GM12878 (cell line): ENCODE measurements at regions not wholly inside any gene's neighbourhood (a gene's known extent, or its start where the extent isn't known, plus 50 kb on each side); places are given as distances from the start of the nearest gene placed in this dataset.

Source experiments
- ATAC-seq: fragments of 200-7000 bp; cut with Tn5 transposase; 3 replicates; pipeline ENCODE4 v1.9.1; 2020; ENCODE audit warnings: mild to moderate bottlenecking, moderate library complexity
- BruUV-seq: library from RNA; stranded (reverse); fragments of 400-500 nt; replicated peaks from 2 replicates; lab custom pipeline; 2021; lab: Mats Ljungman, UMichigan
- CTCF ChIA-PET: fragments of 300-600 bp; sonication (Branson Sonifier 250); formaldehyde crosslinking; extraction: SDS; loops from one replicate; lab custom pipeline; 2021; ENCODE audit warnings: inconsistent platforms; lab: Yijun Ruan, JAX
- POLR2A ChIA-PET: fragments of 350-600 bp; formaldehyde crosslinking; extraction: SDS; loops from one replicate; lab custom pipeline; 2021; ENCODE audit warnings: inconsistent platforms; lab: Charles Lee
- RAD21 ChIA-PET: fragments of 300-600 bp; sonication (Branson Sonifier 250); formaldehyde crosslinking; loops from one replicate; lab custom pipeline; 2023; ENCODE audit warnings: antibody characterized with exemption; ENCODE audit not compliant: unreplicated experiment; lab: Charles Lee
- SMC1A ChIA-PET: fragments of 300-600 bp; sonication (Branson Sonifier 250); formaldehyde crosslinking; loops from one replicate; lab custom pipeline; 2023; ENCODE audit not compliant: unreplicated experiment, uncharacterized antibody; lab: Charles Lee
- DNase-seq: peaks from one replicate; pipeline ENCODE4 v3.0.0-alpha.2; 2011; ENCODE audit warnings: low read depth, low spot score
- FAIRE-seq: peaks from 3 replicates; lab custom pipeline; 2011; peaks lifted over from hg19 to GRCh38; lab: Jason Lieb, UNC
- H2AFZ ChIP-seq: 2 replicates; pipeline ENCODE4 v1.6.0; 2011; ENCODE audit warnings: low read depth, low read length, control low read depth; ENCODE audit not compliant: control insufficient read depth
- H3K27ac ChIP-seq: 2 replicates; pipeline ENCODE4 v1.5.1; 2011; ENCODE audit warnings: control low read depth; ENCODE audit not compliant: control insufficient read depth, insufficient read depth
- H3K27me3 ChIP-seq, 2 experiments: replicated peaks in 1 of 2; 2 replicates each; pipeline versions ENCODE4 v1.6.0 to v1.6.1; 2011; ENCODE audit warnings: low read length in 1 of 2; ENCODE audit not compliant: control insufficient read depth in 2 of 2, insufficient read depth in 2 of 2
- H3K36me3 ChIP-seq, 2 experiments: 2 replicates each; pipeline ENCODE4 v1.5.1; 2011; ENCODE audit warnings: low read length in 1 of 2; ENCODE audit not compliant: control insufficient read depth in 2 of 2, insufficient read depth in 2 of 2
- H3K4me1 ChIP-seq: 2 replicates; pipeline ENCODE4 v1.6.1; 2011; ENCODE audit warnings: mild to moderate bottlenecking, low read length, moderate library complexity, mixed read lengths; ENCODE audit not compliant: control insufficient read depth, insufficient read depth
- H3K4me2 ChIP-seq: 2 replicates; pipeline ENCODE4 v1.6.0; 2011; ENCODE audit warnings: control low read depth; ENCODE audit not compliant: control insufficient read depth, insufficient read depth
- H3K4me3 ChIP-seq: fragments of 200-600 bp; sonication (generic); 2 replicates; pipeline ENCODE4 v1.5.1; 2016
- H3K79me2 ChIP-seq: 2 replicates; pipeline ENCODE4 v1.6.0; 2011; ENCODE audit warnings: low read length; ENCODE audit not compliant: control insufficient read depth, insufficient read depth
- H3K9ac ChIP-seq: 2 replicates; pipeline ENCODE4 v1.8.0; 2011; ENCODE audit warnings: low read length, control low read depth, mixed read lengths; ENCODE audit not compliant: control insufficient read depth, insufficient read depth
- H3K9me3 ChIP-seq: replicated peaks from 3 replicates; pipeline ENCODE4 v1.5.1; 2011; ENCODE audit warnings: mild to moderate bottlenecking, low read length; ENCODE audit not compliant: control insufficient read depth, insufficient read depth
- H4K20me1 ChIP-seq: 2 replicates; pipeline ENCODE4 v1.6.0; 2011; ENCODE audit not compliant: control insufficient read depth, insufficient read depth
- CBFB ChIP-seq: IDR thresholded peaks from 2 replicates; pipeline ENCODE4 v1.6.1; 2016; ENCODE audit warnings: antibody characterized with exemption, low read depth
- CHD1 ChIP-seq: IDR thresholded peaks from 2 replicates; pipeline ENCODE4 v1.6.1; 2012; ENCODE audit warnings: low read depth, low read length, improper control_type of control experiment
- CHD4 ChIP-seq: fragments of 200-600 bp; sonication (generic); IDR thresholded peaks from 2 replicates; pipeline ENCODE4 v1.6.1; 2016; ENCODE audit warnings: mild to moderate bottlenecking
- EP300 ChIP-seq, 2 experiments: fragments of 150-350 bp in 1 of 2; IDR thresholded peaks; 2 replicates each; pipeline ENCODE4 v1.6.1; 2011 to 2012; ENCODE audit warnings: low read depth in 2 of 2, low read length in 2 of 2, borderline replicate concordance in 1 of 2, improper control_type of control experiment in 1 of 2, inconsistent platforms in 1 of 2; ENCODE audit not compliant: control insufficient read depth in 1 of 2
- GABPA ChIP-seq: IDR thresholded peaks from 2 replicates; pipeline ENCODE4 v1.6.1; 2014; ENCODE audit warnings: antibody characterized with exemption, low read depth, mild to moderate bottlenecking, inconsistent platforms
- LARP7 ChIP-seq: fragments of 450-650 bp; IDR thresholded peaks from 2 replicates; pipeline ENCODE4 v1.6.1; 2017; ENCODE audit warnings: mild to moderate bottlenecking
- MTA3 ChIP-seq: IDR thresholded peaks from 2 replicates; pipeline ENCODE4 v1.6.1; 2012; ENCODE audit warnings: low read length, inconsistent platforms, borderline replicate concordance
- NBN ChIP-seq: fragments of 450-650 bp; IDR thresholded peaks from 2 replicates; pipeline ENCODE4 v1.6.1; 2016
- RBBP5 ChIP-seq: fragments of 200-600 bp; sonication (generic); conservative IDR thresholded peaks from 2 replicates; pipeline ENCODE4 v1.6.1; 2016
- SP1 ChIP-seq: IDR thresholded peaks from one replicate; pipeline ENCODE4 v1.6.1; 2011; ENCODE audit warnings: low read depth, low read length
- YY1 ChIP-seq: IDR thresholded peaks from 2 replicates; pipeline ENCODE4 v1.6.1; 2011; ENCODE audit warnings: low read depth, mild to moderate bottlenecking, low read length
- ZNF592 ChIP-seq: fragments of 450-650 bp; IDR thresholded peaks from 2 replicates; pipeline ENCODE4 v1.6.1; 2017; ENCODE audit warnings: mild to moderate bottlenecking, moderate library complexity
- ZSCAN29 ChIP-seq: fragments of 450-650 bp; IDR thresholded peaks from 2 replicates; pipeline ENCODE4 v1.6.1; 2017; ENCODE audit warnings: mild to moderate bottlenecking, moderate library complexity
- WGBS: methylation state at CpG from one replicate; pipeline ENCODE4 v1.1.6; 2016; ENCODE audit warnings: low lambda C conversion rate; ENCODE audit not compliant: insufficient replicate concordance, insufficient coverage; ENCODE audit errors: missing lambda C conversion rate; 5-methylcytosine and 5-hydroxymethylcytosine counted together
- in situ Hi-C: fragments of 300-500 bp; cut with MboI; formaldehyde crosslinking; loops from 9 replicates; pipeline ENCODE4 v1.14.3; 2018; ENCODE audit warnings: mixed read lengths
- intact Hi-C: fragments of 100-400 bp; cut with micrococcal nuclease; formaldehyde crosslinking; loops from one replicate; pipeline ENCODE4 v1.14.2; 2022; ENCODE audit not compliant: unreplicated experiment
- TF ChIP-seq, protein P1 (sequence below): fragments of 450-650 bp; formaldehyde crosslinking; IDR thresholded peaks from 2 replicates; pipeline ENCODE4 v1.4.0; 2022; ENCODE audit warnings: mild to moderate bottlenecking, moderate library complexity
- TF ChIP-seq, protein P2 (sequence below): IDR thresholded peaks from 2 replicates; pipeline ENCODE4 v1.6.1; 2011; ENCODE audit warnings: mild to moderate bottlenecking, low read depth, low read length, moderate library complexity; ENCODE audit not compliant: insufficient replicate concordance

DNA sequence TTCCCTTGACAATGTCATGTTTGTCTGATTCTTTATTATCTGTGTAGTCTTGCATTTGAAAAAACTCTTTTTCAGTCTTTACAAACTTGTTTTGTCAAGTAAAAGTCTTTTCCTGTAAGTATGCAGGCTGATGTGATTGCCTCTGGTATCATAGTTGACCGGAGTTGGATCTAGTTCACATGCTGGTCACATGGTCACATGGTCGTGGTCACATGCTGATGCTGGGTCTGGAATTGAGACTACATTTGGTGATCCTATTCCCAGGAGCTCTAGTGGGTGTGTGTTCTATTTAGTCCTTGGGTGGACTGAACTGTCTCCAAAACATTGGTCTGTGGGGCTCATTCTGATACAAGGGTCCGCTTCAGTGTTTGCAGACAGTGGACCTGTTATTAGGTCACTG is 1798.8 kb upstream of the PRR20A start:
- 20% methylated on average over 3 of the region's 3 CpGs for whole genome bisulfite sequencing
- in situ Hi-C loops = no loop called here
- TF ChIP-seq NBN = no peak
- TF ChIP-seq MTA3 = no peak
- TF ChIP-seq LARP7 = no peak
- no peak for TF ChIP-seq CHD1
- no peak for TF ChIP-seq ZSCAN29
- TF ChIP-seq, protein P1, sequence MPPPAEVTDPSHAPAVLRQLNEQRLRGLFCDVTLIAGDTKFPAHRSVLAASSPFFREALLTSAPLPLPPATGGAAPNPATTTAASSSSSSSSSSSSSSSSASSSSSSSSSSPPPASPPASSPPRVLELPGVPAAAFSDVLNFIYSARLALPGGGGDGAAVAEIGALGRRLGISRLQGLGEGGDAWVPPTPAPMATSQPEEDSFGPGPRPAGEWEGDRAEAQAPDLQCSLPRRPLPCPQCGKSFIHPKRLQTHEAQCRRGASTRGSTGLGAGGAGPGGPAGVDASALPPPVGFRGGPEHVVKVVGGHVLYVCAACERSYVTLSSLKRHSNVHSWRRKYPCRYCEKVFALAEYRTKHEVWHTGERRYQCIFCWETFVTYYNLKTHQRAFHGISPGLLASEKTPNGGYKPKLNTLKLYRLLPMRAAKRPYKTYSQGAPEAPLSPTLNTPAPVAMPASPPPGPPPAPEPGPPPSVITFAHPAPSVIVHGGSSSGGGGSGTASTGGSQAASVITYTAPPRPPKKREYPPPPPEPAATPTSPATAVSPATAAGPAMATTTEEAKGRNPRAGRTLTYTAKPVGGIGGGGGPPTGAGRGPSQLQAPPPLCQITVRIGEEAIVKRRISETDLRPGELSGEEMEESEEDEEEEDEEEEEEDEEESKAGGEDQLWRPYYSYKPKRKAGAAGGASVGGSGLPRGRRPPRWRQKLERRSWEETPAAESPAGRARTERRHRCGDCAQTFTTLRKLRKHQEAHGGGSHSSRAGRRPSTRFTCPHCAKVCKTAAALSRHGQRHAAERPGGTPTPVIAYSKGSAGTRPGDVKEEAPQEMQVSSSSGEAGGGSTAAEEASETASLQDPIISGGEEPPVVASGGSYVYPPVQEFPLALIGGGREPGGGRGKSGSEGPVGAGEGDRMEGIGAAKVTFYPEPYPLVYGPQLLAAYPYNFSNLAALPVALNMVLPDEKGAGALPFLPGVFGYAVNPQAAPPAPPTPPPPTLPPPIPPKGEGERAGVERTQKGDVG = no peak
- TF ChIP-seq, protein P2, sequence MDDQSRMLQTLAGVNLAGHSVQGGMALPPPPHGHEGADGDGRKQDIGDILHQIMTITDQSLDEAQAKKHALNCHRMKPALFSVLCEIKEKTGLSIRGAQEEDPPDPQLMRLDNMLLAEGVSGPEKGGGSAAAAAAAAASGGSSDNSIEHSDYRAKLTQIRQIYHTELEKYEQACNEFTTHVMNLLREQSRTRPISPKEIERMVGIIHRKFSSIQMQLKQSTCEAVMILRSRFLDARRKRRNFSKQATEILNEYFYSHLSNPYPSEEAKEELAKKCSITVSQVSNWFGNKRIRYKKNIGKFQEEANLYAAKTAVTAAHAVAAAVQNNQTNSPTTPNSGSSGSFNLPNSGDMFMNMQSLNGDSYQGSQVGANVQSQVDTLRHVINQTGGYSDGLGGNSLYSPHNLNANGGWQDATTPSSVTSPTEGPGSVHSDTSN = no peak
- no peak for TF ChIP-seq CHD4
- no peak for TF ChIP-seq ZNF592
- TF ChIP-seq GABPA = no peak
- TF ChIP-seq CBFB = no peak
- no peak for TF ChIP-seq EP300 (IDR thresholded peaks at IDR 0.05; ENCODE audit: borderline replicate concordance in 1 of 2, control insufficient read depth in 1 of 2, low read depth in 2 of 2, low read length in 2 of 2)
- TF ChIP-seq SP1 = no peak
- no peak for TF ChIP-seq YY1
- TF ChIP-seq RBBP5 = no peak
- TF ChIP-seq, all 136 proteins: peak for 0
- ChIA-PET POLR2A (no interaction called here), SMC1A (no interaction called here), CTCF (no interaction called here), RAD21 (no interaction called here)
- Histone ChIP-seq H3K9ac (no peak overlapping the region), H2AFZ (no peak overlapping the region), H3K4me3 (no peak overlapping the region), H3K9me3 (no peaks in the 10 kb centered on the region; the same call in 2 of the 3 replicates), H3K4me2 (no peak overlapping the region), H3K79me2 (no peaks in the 10 kb centered on the region), H4K20me1 (no peaks in the 10 kb centered on the region), H3K4me1 (no peaks in the 10 kb centered on the region), H3K27me3 (no peaks in the 10 kb centered on the region), H3K36me3 (no peaks in the 10 kb centered on the region), H3K27ac (no peak overlapping the region)
- ATAC-seq (no peak), DNase-seq (no peak), FAIRE-seq (no peak)
- no TSS peak for BruUV-seq
- intact Hi-C loops = no loop called here
